Esophagus squamous epithelium (tissue), 5 donors: ENCODE measurements at regions not wholly inside any gene's neighbourhood (a gene's known extent, or its start where the extent isn't known, plus 50 kb on each side); places are given as distances from the start of the nearest gene placed in this dataset.
"Not testable (repeated sequence)": the region's sequence is repeated elsewhere in the genome, so short reads cannot be mapped to it uniquely, and the experiment has no call there.

Source experiments
- DNase-seq: peaks from one replicate; lab custom pipeline; 2025; lab: John Stamatoyannopoulos, UW
- H3K27ac ChIP-seq, 4 donors: fragments of 200-600 bp; sonication (generic); one replicate each; pipeline ENCODE4 v1.5.1; 2016 to 2019; ENCODE audit warnings: mild to moderate bottlenecking in 1 of 4
- H3K27me3 ChIP-seq, 4 donors: fragments of 200-600 bp; sonication (generic); 1 replicate in 3 of 4; 2 replicates in 1 of 4; pipeline versions ENCODE4 v1.5.1 to v1.6.0; 2017 to 2021; ENCODE audit warnings: antibody characterized with exemption in 1 of 4
- H3K36me3 ChIP-seq, 3 donors: fragments of 200-600 bp; sonication (generic); one replicate each; pipeline ENCODE4 v1.5.1; 2016 to 2019
- H3K4me1 ChIP-seq, 3 donors: fragments of 200-600 bp; sonication (generic); one replicate each; pipeline ENCODE4 v1.5.1; 2017 to 2019
- H3K4me3 ChIP-seq, 4 donors: fragments of 200-600 bp; sonication (generic); 1 replicate in 3 of 4; 2 replicates in 1 of 4; pipeline ENCODE4 v1.5.1; 2016 to 2019; ENCODE audit warnings: mild to moderate bottlenecking in 2 of 4, moderate library complexity in 1 of 4
- H3K9me3 ChIP-seq, 3 donors: fragments of 200-600 bp; sonication (generic); one replicate each; pipeline ENCODE4 v1.5.1; 2016 to 2019
- POLR2A ChIP-seq, 4 donors: fragments of 450-650 bp; IDR thresholded peaks; one replicate each; pipeline ENCODE4 v1.6.1; 2017; ENCODE audit warnings: antibody characterized with exemption in 4 of 4, mild to moderate bottlenecking in 4 of 4, moderate library complexity in 3 of 4
- WGBS, 2 donors: methylation state at CpG; one replicate each; pipeline ENCODE4 v1.1.5; 2018; 5-methylcytosine and 5-hydroxymethylcytosine counted together
- intact Hi-C: fragments of 100-400 bp; cut with DNase I; formaldehyde crosslinking; loops from one replicate; pipeline ENCODE4 v1.15.0; 2022
- TF ChIP-seq, protein P1 (sequence below), 6 experiments: fragments of 450-650 bp in 4 of 6; fragments of 200-600 bp in 2 of 6; sonication (generic) in 2 of 6; IDR thresholded peaks; one replicate each; pipeline ENCODE4 v1.5.1; 2016 to 2019; ENCODE audit warnings: antibody characterized with exemption in 6 of 6, mild to moderate bottlenecking in 4 of 6, moderate library complexity in 4 of 6
- donor health status: DM: yes; HTN: yes; CAD: no.

DNA sequence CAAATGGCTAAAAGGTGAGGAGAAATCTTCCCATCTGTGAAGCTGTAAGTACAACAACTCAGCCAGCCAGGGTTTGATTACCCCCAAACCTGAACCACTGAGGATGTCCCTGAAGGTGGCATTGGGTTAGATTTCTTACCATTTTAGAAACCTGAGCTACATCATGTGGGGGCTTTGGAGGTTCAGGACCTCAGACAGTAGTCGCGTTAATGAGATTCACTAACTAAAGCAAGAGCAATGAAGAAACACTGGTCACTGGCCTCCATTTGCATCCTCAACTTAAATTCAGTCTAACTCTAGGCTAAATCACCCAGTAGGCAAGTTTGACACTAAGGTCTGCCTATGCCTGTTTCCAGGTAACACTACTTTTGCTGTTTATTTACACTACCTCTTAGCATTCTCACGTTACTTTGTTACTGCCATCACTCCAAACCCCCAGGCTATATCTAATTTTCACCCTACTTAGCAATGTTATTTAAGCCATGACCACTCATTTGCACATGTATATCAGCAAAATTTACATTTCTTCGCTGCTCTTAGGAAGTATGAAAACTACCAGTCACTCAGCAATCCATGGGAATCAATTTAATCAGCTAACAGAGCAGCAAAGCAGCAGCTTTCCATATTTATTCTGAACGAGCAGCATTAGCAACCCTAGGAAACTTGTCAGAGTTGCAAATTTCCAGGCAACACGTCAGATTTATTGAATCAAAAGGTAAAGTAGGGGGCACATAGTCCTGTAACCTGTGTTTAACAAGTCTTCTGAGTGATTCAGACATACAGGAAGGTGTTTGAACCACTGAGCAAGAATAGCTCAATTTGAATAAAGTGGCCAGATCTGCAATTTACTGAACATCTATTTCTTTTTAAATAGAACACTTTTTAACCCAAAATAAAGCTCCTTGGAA is 788.4 kb upstream of the SORCS1 start:
- Histone ChIP-seq H3K27me3 (no peaks in the 10 kb centered on the region), H3K4me3 (no peak overlapping the region), H3K36me3 (no peaks in the 10 kb centered on the region), H3K9me3 (peaks cover 0 to 8% (median 0%) of the 10 kb centered on the region in 3 donors), H3K27ac (no peak overlapping the region), H3K4me1 (no peaks in the 10 kb centered on the region)
- WGBS, 2 donors: 36 to 39% methylated on average over 6 of the region's 6 CpGs
- no peak for DNase-seq
- intact Hi-C loops: no loop called here
- no peak for TF ChIP-seq POLR2A (IDR thresholded peaks at IDR 0.05)
- TF ChIP-seq, protein P1, sequence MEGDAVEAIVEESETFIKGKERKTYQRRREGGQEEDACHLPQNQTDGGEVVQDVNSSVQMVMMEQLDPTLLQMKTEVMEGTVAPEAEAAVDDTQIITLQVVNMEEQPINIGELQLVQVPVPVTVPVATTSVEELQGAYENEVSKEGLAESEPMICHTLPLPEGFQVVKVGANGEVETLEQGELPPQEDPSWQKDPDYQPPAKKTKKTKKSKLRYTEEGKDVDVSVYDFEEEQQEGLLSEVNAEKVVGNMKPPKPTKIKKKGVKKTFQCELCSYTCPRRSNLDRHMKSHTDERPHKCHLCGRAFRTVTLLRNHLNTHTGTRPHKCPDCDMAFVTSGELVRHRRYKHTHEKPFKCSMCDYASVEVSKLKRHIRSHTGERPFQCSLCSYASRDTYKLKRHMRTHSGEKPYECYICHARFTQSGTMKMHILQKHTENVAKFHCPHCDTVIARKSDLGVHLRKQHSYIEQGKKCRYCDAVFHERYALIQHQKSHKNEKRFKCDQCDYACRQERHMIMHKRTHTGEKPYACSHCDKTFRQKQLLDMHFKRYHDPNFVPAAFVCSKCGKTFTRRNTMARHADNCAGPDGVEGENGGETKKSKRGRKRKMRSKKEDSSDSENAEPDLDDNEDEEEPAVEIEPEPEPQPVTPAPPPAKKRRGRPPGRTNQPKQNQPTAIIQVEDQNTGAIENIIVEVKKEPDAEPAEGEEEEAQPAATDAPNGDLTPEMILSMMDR (IDR thresholded peaks at IDR 0.05): no peak

DNA sequence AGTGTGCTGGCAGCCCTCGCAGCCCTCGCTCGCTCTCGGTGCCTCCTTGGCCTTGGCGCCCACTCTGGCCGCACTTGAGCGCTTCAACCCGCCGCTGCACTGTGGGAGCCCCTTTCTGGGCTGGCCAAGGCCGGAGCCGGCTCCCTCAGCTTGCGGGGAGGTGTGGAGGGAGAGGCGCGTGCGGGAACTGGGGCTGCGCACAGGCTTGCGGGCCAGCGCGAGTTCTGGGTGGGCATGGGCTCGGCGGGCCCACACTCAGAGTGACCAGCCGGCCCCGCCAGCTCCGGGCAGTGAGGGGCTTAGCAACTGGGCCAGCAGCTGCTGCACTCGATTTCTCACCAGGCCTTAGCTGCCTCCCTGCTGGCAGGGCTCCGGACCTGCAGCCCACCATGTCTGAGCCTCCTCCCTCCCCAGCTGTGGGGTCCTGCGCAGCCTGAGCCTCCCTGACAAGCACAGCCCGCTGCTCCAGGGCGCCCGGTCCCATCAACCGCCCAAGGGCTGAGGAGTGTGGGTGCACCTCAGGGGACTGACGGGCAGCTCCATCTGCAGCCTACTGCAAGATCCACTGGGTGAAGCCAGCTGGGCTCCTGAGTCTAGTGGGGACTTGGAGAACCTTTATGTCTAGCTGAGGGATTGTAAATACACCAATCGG is 786.0 kb upstream of the SORCS1 start:
- H3K36me3 ChIP-seq, H3K27ac ChIP-seq, H3K4me1 ChIP-seq, H3K27me3 ChIP-seq, intact Hi-C loops, H3K4me3 ChIP-seq, H3K9me3 ChIP-seq, DNase-seq: not testable (repeated sequence)
- WGBS, 2 donors: 83 to 100% methylated on average over 5 to 7 of the region's 33 CpGs

DNA sequence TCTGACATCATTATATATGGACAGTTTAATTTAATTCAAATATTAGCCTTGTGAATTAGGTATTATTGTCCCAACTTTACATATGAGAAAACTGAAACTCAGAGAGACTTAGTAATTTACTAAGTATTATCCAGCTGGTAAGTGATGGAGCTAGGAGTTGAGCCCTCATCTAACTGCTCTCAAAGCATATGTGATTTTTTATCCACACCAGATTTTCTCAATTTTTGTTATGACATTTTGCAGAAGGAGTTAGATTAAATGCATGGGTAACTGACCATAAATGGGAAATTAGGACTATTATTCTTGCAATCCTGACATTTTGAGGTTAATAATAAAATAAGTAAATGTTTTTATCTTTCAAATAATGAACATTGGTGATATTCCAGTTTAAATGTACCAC is 778.3 kb upstream of the SORCS1 start:
- H3K4me3 ChIP-seq: no peak overlapping the region
- intact Hi-C loops: no loop called here
- H3K36me3 ChIP-seq: no peaks in the 10 kb centered on the region
- TF ChIP-seq POLR2A (IDR thresholded peaks at IDR 0.05): no peak
- TF ChIP-seq, protein P1 (IDR thresholded peaks at IDR 0.05): no peak
- H3K4me1 ChIP-seq: no peaks in the 10 kb centered on the region
- H3K27ac ChIP-seq: no peak overlapping the region
- DNase-seq: no peak
- H3K9me3 ChIP-seq: no peaks in the 10 kb centered on the region
- H3K27me3 ChIP-seq: no peaks in the 10 kb centered on the region

DNA sequence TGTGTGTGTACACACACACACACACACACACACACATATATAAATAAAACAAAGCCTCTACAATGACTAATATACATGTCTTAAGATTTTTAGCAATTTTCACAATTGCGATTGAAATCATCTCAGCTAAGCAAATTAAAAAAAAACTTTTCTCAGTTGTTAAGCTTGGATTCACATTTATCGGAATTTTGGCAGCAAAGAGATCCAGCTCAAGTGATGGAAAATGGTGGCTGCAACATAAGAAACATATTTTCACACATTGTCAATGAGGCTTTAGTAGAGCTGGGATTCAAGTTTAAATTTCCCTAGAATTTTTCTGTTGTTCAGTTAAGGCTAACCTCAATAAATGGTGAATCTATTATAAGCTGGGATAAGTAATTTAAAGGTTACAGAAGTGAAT is 768.6 kb upstream of the SORCS1 start:
- TF ChIP-seq, protein P1 (IDR thresholded peaks at IDR 0.05): no peak
- TF ChIP-seq POLR2A (IDR thresholded peaks at IDR 0.05): no peak
- Histone ChIP-seq H3K27me3 (no peaks in the 10 kb centered on the region), H3K4me3 (no peak overlapping the region), H3K27ac (no peak overlapping the region), H3K4me1 (no peaks in the 10 kb centered on the region), H3K36me3 (no peaks in the 10 kb centered on the region), H3K9me3 (no peaks in the 10 kb centered on the region)
- intact Hi-C loops: no loop called here
- DNase-seq: no peak
- 72 to 79% methylated on average over 2 of the region's 2 CpGs for WGBS, 2 donors

DNA sequence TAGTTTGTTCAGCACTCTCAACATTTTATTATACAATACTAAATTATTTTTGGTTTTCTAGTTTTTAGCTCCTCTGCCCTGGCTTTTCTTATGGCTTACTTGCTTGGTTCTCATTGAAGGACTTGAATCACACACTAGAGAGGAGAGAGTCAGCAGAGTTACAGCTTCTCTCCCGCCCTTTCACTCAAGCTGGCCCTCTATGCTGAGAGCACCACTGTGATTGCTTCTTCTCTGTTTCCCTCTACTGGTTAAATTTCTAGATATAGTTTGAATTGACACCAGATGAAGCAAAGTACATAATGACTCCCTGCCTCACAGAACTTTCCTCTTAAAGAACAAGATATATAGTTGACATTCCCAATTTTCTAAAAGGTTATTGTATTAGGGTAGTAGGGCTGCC is 767.3 kb upstream of the SORCS1 start:
- intact Hi-C loops: no loop called here
- DNase-seq: no peak

More for the DNA sequence above, 767.3 kb upstream of the SORCS1 start:
- no peaks in the 10 kb centered on the region for H3K9me3 ChIP-seq
- H3K4me1 ChIP-seq: no peaks in the 10 kb centered on the region
- no peaks in the 10 kb centered on the region for H3K36me3 ChIP-seq
- H3K27ac ChIP-seq: no peak overlapping the region
- WGBS, 2 donors: 55 to 60% methylated on average over 1 of the region's 1 CpG
- no peak for TF ChIP-seq POLR2A (IDR thresholded peaks at IDR 0.05)
- TF ChIP-seq, protein P1 (IDR thresholded peaks at IDR 0.05): no peak
- H3K27me3 ChIP-seq: no peaks in the 10 kb centered on the region
- no peak overlapping the region for H3K4me3 ChIP-seq
